ENCODE measurements at regions not wholly inside any gene's neighbourhood (a gene's known extent, or its start where the extent isn't known, plus 50 kb on each side); places are given as distances from the start of the nearest gene placed in this dataset.

DNA sequence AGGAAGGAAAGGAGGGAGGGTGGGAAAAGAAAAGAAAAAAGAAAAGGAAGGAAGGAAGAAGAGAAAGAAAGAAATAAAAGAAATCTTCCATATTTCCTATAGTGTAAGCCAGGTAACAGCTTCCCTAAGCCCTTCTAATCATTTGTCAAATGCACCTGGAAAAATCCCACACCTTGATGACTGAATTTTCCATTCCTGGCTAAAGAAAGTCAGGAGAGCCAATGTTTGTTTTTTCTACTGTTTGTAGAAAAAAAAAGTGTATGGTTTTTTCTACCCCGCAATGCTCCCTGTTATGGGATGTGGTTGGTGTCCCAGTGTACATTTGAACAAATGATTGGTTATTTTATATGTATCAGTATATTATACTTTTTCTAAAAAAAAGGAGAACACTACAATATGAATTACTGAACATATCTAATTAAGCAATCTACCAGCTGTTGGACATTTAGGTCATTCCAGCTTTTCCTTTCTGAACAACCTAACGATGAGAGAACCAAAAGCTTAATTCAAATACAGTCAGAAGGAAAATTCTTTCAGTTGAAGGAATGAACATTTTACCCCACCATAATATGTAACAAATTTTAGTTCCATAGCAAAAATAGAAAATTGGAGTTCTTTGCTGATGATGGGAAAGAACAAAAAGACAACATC, 355.0 kb downstream of the SETD4 start:
- ATAC-seq: no peak

DNA sequence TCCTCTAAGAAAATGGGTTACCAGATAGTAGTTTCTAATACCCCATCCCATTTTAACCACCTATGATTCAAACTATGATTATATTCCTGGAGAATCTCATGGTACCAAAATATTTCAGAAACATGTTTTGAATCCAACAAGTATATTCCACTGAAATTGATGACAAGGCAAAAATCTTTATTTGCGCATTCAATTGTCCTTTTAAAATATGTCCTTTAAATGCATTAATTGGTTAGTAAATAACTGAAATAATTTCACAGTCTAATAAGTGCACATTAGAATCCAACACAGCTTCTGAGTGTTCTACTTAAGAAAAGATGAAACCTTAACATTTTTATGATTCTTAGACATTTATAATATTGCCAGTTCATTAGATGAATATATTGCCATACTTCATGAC, 356.6 kb downstream of the SETD4 start:
- ATAC-seq: no peak
- TF ChIP-seq, protein P1, sequence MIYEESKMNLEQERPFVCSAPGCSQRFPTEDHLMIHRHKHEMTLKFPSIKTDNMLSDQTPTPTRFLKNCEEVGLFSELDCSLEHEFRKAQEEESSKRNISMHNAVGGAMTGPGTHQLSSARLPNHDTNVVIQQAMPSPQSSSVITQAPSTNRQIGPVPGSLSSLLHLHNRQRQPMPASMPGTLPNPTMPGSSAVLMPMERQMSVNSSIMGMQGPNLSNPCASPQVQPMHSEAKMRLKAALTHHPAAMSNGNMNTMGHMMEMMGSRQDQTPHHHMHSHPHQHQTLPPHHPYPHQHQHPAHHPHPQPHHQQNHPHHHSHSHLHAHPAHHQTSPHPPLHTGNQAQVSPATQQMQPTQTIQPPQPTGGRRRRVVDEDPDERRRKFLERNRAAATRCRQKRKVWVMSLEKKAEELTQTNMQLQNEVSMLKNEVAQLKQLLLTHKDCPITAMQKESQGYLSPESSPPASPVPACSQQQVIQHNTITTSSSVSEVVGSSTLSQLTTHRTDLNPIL (CRISPR knock-in tag; IDR thresholded peaks at IDR 0.05; ENCODE audit: low read depth): no peak
- TF ChIP-seq SNAI2 (CRISPR knock-in tag; IDR thresholded peaks at IDR 0.05) (no peak), OSR1 (CRISPR knock-in tag; IDR thresholded peaks at IDR 0.05) (no peak), ZNF8 (CRISPR knock-in tag; IDR thresholded peaks at IDR 0.05) (no peak), ESRRG (CRISPR knock-in tag; IDR thresholded peaks at IDR 0.05) (no peak), ZNF70 (CRISPR knock-in tag; IDR thresholded peaks at IDR 0.05) (no peak), ZC3H10 (CRISPR knock-in tag; IDR thresholded peaks at IDR 0.05) (no peak), ZFP3 (CRISPR knock-in tag; IDR thresholded peaks at IDR 0.05) (no peak), ZFP30 (CRISPR knock-in tag; IDR thresholded peaks at IDR 0.05) (no peak), ARNTL (CRISPR knock-in tag; IDR thresholded peaks at IDR 0.05; ENCODE audit: borderline replicate concordance, low read depth) (no peak), BACH2 (CRISPR knock-in tag; IDR thresholded peaks at IDR 0.05; ENCODE audit: borderline replicate concordance) (no peak), GLIS3 (CRISPR knock-in tag; IDR thresholded peaks at IDR 0.05) (no peak)
- TF ChIP-seq, protein P2, sequence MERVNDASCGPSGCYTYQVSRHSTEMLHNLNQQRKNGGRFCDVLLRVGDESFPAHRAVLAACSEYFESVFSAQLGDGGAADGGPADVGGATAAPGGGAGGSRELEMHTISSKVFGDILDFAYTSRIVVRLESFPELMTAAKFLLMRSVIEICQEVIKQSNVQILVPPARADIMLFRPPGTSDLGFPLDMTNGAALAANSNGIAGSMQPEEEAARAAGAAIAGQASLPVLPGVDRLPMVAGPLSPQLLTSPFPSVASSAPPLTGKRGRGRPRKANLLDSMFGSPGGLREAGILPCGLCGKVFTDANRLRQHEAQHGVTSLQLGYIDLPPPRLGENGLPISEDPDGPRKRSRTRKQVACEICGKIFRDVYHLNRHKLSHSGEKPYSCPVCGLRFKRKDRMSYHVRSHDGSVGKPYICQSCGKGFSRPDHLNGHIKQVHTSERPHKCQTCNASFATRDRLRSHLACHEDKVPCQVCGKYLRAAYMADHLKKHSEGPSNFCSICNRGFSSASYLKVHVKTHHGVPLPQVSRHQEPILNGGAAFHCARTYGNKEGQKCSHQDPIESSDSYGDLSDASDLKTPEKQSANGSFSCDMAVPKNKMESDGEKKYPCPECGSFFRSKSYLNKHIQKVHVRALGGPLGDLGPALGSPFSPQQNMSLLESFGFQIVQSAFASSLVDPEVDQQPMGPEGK (CRISPR knock-in tag; IDR thresholded peaks at IDR 0.05; ENCODE audit: borderline replicate concordance): no peak
- TF ChIP-seq, protein P3, sequence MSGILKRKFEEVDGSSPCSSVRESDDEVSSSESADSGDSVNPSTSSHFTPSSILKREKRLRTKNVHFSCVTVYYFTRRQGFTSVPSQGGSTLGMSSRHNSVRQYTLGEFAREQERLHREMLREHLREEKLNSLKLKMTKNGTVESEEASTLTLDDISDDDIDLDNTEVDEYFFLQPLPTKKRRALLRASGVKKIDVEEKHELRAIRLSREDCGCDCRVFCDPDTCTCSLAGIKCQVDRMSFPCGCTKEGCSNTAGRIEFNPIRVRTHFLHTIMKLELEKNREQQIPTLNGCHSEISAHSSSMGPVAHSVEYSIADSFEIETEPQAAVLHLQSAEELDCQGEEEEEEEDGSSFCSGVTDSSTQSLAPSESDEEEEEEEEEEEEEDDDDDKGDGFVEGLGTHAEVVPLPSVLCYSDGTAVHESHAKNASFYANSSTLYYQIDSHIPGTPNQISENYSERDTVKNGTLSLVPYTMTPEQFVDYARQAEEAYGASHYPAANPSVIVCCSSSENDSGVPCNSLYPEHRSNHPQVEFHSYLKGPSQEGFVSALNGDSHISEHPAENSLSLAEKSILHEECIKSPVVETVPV (CRISPR knock-in tag; IDR thresholded peaks at IDR 0.05): no peak

More for the DNA sequence above, 355.0 kb downstream of the SETD4 start:
- TF ChIP-seq ISL1 (CRISPR knock-in tag; IDR thresholded peaks at IDR 0.05): no peak
- TF ChIP-seq, protein P4, sequence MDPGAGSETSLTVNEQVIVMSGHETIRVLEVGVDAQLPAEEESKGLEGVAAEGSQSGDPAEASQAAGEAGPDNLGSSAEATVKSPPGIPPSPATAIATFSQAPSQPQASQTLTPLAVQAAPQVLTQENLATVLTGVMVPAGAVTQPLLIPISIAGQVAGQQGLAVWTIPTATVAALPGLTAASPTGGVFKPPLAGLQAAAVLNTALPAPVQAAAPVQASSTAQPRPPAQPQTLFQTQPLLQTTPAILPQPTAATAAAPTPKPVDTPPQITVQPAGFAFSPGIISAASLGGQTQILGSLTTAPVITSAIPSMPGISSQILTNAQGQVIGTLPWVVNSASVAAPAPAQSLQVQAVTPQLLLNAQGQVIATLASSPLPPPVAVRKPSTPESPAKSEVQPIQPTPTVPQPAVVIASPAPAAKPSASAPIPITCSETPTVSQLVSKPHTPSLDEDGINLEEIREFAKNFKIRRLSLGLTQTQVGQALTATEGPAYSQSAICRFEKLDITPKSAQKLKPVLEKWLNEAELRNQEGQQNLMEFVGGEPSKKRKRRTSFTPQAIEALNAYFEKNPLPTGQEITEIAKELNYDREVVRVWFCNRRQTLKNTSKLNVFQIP (CRISPR knock-in tag; IDR thresholded peaks at IDR 0.05; ENCODE audit: borderline replicate concordance, low read depth): no peak
- TF ChIP-seq PPARA (CRISPR knock-in tag; IDR thresholded peaks at IDR 0.05; ENCODE audit: borderline replicate concordance): no peak
- no peak for TF ChIP-seq SNAI2 (CRISPR knock-in tag; IDR thresholded peaks at IDR 0.05)
- TF ChIP-seq OSR1 (CRISPR knock-in tag; IDR thresholded peaks at IDR 0.05): no peak
- no peak for TF ChIP-seq ZNF8 (CRISPR knock-in tag; IDR thresholded peaks at IDR 0.05)
- TF ChIP-seq, protein P1 (CRISPR knock-in tag; IDR thresholded peaks at IDR 0.05; ENCODE audit: low read depth): no peak
- no peak for TF ChIP-seq CSDC2 (CRISPR knock-in tag; IDR thresholded peaks at IDR 0.05)
- no peak for TF ChIP-seq TCF4 (CRISPR knock-in tag; IDR thresholded peaks at IDR 0.05; ENCODE audit: borderline replicate concordance)
- TF ChIP-seq ZNF70 (CRISPR knock-in tag; IDR thresholded peaks at IDR 0.05): no peak
- TF ChIP-seq ZFP3 (CRISPR knock-in tag; IDR thresholded peaks at IDR 0.05): no peak
- no peak for TF ChIP-seq BACH2 (CRISPR knock-in tag; IDR thresholded peaks at IDR 0.05; ENCODE audit: borderline replicate concordance)
- no peak for TF ChIP-seq TOX (CRISPR knock-in tag; IDR thresholded peaks at IDR 0.05; ENCODE audit: borderline replicate concordance)
- TF ChIP-seq RARB (CRISPR knock-in tag; IDR thresholded peaks at IDR 0.05): no peak
- TF ChIP-seq, protein P3 (CRISPR knock-in tag; IDR thresholded peaks at IDR 0.05): no peak
- TF ChIP-seq, protein P5, sequence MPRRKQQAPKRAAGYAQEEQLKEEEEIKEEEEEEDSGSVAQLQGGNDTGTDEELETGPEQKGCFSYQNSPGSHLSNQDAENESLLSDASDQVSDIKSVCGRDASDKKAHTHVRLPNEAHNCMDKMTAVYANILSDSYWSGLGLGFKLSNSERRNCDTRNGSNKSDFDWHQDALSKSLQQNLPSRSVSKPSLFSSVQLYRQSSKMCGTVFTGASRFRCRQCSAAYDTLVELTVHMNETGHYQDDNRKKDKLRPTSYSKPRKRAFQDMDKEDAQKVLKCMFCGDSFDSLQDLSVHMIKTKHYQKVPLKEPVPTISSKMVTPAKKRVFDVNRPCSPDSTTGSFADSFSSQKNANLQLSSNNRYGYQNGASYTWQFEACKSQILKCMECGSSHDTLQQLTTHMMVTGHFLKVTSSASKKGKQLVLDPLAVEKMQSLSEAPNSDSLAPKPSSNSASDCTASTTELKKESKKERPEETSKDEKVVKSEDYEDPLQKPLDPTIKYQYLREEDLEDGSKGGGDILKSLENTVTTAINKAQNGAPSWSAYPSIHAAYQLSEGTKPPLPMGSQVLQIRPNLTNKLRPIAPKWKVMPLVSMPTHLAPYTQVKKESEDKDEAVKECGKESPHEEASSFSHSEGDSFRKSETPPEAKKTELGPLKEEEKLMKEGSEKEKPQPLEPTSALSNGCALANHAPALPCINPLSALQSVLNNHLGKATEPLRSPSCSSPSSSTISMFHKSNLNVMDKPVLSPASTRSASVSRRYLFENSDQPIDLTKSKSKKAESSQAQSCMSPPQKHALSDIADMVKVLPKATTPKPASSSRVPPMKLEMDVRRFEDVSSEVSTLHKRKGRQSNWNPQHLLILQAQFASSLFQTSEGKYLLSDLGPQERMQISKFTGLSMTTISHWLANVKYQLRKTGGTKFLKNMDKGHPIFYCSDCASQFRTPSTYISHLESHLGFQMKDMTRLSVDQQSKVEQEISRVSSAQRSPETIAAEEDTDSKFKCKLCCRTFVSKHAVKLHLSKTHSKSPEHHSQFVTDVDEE (CRISPR knock-in tag; IDR thresholded peaks at IDR 0.05): no peak
- TF ChIP-seq, protein P2 (CRISPR knock-in tag; IDR thresholded peaks at IDR 0.05; ENCODE audit: borderline replicate concordance): no peak

Data from SK-N-SH treated with all-trans-retinoic acid at 6 μM for 48 hours (cell line).